NOMO-1 treated with DMSO at 0.1 percent for 48 hours (cell line): ENCODE measurements at regions not wholly inside any gene's neighbourhood (a gene's known extent, or its start where the extent isn't known, plus 50 kb on each side); places are given as distances from the start of the nearest gene placed in this dataset.

ENCODE experiments used
- DNase-seq: peaks from one replicate; lab custom pipeline; 2025; ENCODE audit not compliant: unreplicated experiment; lab: John Stamatoyannopoulos, UW

DNA sequence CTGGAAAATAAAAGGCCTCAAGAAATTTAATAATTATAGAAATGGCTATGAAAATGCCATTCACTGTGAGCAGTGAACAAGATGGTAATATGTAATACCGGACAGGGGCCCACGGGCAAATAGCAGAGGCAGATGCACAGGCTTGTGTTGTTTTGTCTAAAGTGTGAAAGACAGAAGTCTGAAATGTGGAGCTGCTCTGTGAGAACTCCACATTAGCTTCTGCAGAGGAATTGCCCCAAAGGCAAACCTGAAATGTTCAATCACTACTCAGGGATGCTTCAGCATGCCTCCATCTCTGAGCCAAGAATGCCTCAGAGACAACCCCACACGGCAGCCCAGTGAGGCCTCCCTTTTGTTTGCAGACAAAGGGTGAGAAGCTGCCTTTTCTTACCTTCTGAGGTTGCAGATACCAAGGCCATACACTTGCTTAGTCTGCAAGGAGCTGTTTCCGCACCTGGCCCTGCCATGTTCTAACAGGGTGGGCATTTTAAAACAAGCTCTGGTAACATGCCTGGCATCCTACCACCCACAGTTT lies 124.3 kb upstream of the CXCL14 start:
- no peak for DNase-seq

- DNase-seq: no peak
Measured at GRCh38 chr5:135702191-135702590, 123.4 kb upstream of the CXCL14 start.

GRCh38 chr5:135700731-135701130 lies 121.9 kb upstream of the CXCL14 start:
- DNase-seq: no peak

DNA sequence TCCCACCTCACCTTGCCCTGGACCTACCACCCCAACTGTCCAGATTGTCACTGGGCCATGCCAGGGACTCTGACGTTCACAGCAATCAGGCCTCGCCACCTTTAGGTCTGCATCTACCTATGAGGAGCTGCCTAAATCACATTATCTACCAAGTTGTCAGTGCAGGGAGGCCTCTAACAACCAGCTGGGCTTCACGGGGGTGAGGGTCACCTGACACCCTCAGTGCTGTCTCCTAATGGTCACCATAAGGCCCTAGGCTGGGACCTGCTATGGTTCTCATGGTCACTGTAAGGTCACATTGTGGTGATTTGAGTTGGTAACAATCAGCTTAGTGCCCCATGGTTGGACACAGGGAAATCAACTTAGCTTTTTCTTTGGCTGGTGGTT lies 119.2 kb upstream of the CXCL14 start:
- no peak for DNase-seq

DNA sequence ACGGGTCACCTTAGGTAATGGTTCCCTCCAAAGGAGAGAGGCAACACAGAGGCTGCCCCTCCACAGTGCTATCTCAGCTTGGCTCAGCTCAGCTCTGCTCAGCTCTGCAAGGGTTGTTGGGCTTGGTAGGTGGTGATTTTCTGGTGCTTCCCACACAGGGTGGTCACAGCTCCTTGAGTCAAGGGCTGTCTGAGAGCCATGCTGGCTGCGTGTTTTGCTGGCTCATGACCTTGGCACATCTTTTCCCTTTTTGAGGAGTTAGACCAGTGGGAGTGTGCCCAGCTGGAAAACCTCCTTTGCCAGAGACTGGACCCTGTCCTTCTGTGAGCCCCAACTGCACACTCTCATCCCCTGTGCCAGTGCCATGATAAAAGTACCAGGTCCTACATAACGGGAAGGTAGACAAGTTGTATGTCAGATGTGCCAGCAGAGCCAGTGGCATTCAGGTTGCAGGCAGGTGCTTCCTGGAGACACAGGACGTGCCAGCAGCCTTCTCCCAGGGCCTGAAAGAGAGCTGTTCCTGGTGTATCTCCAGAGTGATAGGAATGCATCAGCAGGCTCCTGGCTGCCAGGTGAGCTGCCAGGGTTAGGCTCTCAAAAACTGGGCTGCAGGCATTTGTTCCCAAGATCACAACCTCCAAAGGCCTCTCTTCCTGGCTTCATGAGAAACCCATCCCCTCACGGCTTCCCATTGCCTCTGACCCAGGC lies 118.6 kb upstream of the CXCL14 start:
- DNase-seq: no peak

- no peak for DNase-seq
Measured at GRCh38 chr5:135696317-135696716, 117.5 kb upstream of the CXCL14 start.

DNA sequence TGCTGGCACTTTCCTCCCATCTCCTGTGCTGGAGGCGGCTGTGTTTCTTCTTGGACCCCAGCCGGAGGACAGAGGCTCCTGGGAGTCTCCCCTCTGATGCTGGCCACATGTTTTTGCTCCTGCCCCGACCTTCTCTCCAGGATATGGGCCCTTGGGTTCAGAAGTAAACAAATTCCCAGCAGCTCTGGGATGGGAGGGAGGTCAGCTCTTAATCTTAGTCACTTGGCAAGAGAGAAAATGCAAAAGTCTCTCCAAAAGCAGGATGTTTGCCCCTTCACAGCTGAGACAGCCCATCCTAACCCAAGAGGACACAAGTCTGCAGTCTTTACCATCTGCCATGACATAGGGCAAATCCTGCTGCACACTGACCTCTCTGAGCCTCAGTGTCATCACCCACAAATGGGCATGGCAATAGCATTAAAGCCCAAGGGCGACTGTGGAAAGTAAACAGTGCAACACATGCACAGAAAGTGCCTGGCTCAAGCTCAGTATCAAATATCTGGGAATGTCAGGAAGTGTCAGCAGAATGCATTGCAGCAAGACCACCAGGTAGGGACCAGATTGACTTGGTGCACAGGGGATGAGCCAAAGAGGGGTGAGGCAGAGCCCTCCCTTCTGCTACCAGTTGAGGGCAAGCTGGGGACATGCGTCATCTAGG lies 117.0 kb upstream of the CXCL14 start:
- no peak for DNase-seq

- DNase-seq: no peak
Measured at GRCh38 chr5:135694906-135695305, 116.1 kb upstream of the CXCL14 start.

- DNase-seq: no peak
Measured at GRCh38 chr5:135694012-135694411, 115.2 kb upstream of the CXCL14 start.

DNA sequence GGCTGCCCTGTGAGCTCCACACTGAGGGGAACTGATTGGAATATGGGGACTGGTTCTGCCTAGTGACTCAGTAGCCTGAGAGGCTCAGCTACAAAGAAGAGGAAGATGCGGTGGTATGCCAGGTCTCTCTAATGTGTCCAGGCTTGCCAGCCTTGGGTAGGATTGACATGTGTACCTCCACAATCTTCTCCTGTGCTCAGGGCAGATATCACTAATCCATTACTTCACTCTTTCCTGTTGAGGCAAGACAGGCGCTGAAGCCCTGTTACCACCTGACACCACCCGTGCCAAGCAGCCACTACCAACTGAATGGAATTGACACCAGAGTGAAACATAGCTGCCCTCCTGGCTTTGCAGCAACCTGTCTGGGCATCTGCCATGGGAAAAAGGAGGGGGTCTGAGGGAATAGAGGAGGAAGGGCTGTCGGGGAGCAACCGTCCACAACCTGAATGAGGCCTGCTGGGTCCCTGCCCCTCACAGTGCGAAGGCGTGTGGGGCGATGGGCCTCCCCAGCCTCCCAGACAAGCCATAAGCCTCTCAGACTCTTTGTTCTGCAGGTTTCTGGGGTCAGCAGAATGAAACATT lies 114.7 kb upstream of the CXCL14 start:
- DNase-seq: no peak

DNA sequence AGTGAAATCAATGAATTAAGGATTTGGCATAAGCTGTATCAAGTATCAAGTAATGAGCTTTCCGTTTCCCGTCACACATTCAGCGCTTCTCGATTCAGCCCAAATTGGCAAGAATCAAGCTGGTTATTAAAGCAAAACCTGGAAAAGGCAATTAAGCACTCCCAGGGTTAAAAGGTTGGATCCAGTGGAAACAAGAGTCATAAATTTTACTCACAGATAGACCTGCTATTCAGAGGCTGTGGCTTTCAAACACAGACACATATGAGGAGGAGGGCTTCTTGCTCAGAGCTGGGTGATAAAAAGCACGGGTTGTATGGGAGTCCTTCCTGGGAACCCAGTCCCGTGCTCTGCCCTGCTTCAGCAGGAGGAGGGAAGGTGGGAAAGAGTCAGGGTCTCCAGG lies 112.3 kb upstream of the CXCL14 start:
- DNase-seq: no peak

- no peak for DNase-seq
Measured at GRCh38 chr5:135690466-135690865, 111.7 kb upstream of the CXCL14 start.

GRCh38 chr5:135689506-135689905 lies 110.7 kb upstream of the CXCL14 start:
- DNase-seq: no peak

GRCh38 chr5:135688385-135688784 lies 109.6 kb upstream of the CXCL14 start:
- DNase-seq: no peak

DNA sequence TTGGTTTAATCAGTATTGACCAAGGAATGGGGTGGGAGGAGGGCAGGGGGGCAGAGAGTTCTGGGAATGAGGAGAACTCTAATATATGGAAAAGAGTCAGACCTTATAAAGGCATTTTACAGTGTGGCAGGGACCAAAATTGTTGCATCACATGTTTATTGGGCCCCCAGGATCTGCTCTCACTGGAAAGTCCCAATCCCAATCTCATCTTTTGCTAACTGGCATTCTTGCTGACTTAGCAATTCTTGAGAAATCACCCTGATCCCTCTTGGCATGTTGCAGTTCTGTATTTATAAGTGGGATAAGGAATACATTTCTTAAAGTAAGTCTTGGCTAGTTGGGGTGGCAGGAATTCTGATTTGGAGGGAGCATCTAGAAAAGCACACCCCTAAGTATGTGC lies 104.4 kb upstream of the CXCL14 start:
- DNase-seq: no peak

- no peak for DNase-seq
Measured at GRCh38 chr5:135680713-135681112, 101.9 kb upstream of the CXCL14 start.

- no peak for DNase-seq
Measured at GRCh38 chr5:135678640-135679268, 100.0 kb upstream of the CXCL14 start.

DNA sequence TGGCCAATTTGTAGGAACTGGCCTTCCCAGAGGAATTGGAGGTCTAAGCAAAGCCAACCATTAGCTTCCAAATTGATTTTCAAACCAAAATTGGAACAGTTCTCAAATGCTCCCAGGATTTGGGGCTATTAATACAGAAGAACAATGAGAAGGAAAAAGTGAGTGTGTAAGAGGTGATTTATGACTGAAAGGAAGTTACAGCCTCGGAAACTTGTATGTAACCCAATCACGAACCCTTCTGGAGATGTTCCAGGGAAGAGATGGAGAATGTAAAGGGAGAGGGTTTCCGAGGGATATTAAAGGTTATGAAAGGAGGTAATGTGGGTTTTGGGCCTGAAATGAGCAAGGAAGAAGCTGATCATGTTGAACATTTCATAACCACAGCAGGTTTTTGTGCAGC lies 93.2 kb upstream of the CXCL14 start:
- DNase-seq: no peak

DNA sequence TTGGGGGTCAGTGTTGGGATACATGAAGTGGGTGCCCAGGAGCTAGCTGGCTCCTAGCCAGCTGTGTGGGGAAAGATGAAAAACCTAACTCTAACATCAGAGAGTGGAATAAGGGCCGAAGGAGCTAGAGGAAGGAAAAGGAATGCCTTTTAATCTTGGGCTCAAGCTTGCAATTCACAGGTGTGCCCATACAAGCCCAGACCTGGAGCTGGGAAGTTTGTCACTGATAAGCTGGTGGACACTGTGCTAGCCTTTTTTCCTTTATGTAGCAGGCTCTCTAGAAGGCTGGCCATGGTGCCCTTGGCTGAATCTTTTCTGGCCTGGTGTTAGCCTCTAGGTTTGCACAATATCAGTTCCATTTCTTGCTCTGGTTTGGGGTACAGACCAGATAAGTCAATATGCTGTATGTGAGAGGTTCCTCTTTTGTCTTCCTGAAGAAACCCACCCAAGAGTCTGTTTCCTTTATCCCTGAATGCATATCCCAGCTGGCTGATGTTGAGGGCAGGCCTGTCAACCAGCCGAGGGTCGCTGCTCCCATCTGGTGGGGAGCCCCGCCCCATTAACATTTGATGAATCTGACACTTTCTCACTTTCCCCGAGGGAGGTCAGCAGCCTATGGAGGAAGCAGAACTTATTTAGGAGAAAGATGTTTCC lies 92.4 kb upstream of the CXCL14 start:
- no peak for DNase-seq

DNA sequence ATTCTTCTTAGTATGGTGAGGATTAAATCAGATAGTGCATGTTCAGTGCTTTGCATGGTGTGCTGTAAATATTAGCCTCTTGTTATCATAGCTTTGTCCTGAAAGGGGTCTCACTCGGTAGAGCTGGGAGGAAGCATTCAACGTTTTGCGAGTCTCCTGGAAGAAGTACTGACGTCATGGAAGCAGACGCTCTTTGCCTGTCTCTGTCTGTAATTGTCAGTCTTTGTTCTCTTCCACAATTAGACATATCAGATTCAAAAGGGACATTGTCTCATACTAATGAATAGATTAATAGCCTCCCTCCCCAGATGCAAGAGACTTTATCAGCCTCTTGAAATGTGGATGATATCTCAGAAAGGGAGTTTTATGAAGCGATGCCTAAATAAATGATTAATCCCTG lies 91.8 kb upstream of the CXCL14 start:
- no peak for DNase-seq

DNA sequence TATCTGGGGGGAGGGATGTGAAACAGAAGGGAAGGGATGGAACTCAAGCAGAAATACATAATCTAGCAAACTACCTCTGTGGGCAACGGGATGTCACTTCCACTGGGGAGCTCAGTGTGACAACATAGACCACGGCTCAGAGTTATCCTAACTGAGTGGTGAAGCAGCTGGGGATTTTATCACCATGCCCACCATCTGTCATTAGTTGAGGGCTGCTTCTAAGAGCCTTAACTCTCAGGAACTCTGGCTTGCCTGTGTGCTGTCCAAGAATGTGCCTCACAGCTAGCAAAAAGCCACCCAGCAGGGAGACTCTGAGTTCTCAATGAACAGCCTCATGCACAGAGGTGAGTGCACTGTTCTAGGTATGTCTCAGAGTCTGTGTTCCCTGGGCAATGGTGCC lies 90.6 kb upstream of the CXCL14 start:
- no peak for DNase-seq
